RKO (cell line): ENCODE measurements at regions not wholly inside any gene's neighbourhood (a gene's known extent, or its start where the extent isn't known, plus 50 kb on each side); places are given as distances from the start of the nearest gene placed in this dataset.

ENCODE experiments used
- DNase-seq: peaks from one replicate; pipeline ENCODE4 v3.0.0-alpha.2; 2016; ENCODE audit warnings: low spot score

DNA sequence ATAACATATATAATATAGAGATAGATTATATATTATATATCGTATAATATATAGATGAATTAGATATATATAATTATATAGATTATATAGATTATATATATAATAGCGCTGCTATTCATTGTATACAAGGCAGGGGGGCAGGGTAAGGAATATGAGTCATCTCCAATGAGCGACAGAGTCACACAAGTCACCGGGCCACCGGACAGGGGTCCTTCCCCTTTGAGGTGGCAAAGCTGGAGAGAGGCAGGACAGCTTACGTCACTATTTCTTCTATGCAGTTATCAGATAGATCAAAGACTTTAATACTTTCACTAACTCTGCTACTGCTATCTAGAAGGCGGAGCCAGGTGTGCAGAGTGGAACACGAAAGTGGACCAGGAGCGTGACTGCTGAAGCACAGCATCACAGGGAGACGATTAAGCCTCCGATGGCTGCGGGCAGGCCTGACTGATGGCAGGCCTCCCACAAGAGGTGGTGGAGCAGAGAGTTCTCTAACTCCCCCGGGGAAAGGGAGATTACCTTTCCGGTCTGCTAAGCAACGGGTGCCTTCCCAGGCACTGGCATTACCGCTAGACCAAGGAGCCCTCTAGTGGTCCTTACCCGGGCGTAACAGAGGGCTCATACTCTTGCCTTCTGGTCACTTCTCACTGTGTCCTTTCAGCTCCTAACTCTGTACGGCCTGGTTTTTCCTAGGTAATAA, 2154.7 kb downstream of the MRPL39 start:
- no peak for DNase-seq

DNA sequence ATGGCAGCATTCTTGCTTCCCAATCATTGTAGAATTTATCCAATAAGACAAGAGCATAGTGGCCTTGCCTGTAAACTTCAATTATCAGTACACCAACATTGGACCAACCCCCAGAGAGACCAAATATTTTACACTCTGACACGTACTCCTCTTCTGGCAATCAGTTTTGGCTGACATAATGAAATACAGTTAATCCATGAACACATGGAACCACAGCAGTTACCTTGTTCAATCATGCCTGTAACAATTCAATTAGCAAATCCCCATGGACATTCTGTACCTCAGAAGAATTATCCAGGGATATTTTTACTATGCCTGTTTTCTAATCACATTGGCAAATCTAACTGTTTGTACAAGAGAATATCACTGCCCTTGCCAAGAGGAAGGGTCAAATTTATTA, 2162.0 kb downstream of the MRPL39 start:
- no peak for DNase-seq

DNA sequence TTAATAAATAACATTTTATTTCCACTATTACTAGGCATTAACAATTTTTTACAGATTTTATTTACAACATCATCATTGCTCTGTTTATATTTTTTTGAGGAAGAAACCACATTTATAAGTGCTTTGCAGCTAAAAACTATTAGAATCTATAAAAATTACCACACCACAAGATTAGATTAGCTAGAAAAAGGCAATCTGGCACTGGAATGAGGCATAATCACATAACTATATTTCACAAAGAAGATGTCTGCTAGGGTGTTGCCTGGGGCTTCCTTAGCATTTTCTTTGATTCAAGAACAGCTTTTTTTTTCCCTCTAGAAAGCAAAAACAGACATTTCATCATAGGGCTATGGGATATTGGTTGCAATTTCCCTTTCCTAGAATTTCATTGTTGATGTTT, 2169.2 kb downstream of the MRPL39 start:
- no peak for DNase-seq

DNA sequence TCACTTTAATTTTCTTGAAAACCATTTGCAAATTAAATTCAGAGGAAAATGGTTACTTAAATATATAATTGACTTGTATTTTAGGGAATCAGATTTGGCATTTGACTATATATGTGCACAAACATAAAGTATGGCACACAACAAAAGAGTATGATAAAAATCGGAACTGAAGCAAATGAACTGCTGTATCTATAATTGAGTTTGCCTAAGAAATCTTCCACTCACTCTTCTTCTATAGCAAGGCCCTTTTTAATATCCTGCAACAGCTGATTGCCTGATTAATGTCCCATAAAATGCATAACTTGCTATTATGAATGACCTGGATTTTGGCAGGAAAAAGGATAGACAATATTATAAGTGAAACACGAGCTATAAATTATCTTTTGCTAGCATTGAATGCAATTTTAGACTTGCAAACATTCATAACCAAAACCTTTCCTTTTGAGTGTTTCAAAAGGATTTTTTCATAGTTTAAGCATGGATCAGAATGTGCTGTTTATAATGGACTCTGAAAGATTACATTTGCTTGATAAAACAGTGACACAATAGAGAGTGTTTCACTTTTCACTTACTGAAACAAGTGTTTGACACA, 2204.3 kb downstream of the MRPL39 start:
- no peak for DNase-seq

DNA sequence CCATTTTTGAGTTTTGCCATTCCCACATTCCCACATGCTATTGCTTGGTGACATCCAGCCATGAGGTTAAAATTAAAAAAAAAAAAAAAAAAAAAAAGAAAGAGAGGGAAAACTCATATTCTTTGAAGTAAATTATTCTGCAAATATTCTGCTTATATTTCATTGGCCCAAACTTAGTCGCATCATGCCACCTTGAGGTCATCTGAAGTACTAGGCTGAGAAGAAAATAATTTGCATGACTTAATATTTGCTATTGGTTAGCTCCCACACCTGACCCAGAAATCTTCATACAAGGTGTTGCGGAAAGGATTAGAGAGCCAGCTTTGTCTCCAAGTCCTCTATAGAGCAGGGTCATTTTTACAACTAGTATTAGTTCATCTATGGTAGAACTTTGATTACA, 2206.0 kb downstream of the MRPL39 start:
- peak; percentile 57 for DNase-seq

DNA sequence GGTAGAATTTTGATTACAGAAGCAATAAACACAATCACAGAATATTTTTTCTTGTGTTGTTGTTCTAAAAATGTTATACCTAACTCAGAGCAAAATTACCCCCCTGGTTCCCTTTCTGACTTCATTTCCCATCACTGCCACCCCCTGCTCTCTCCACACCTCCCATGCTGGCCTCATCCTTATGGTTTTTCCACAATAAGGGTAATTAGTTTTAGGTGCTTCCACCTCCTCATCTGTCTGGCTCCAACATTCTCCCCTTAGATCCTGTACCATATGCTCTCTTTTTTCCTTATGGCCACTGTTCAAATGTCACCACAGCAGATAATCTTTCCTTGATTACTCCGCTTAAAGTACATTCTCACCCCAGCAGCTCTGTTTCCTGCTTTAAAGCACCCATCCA, 2208.6 kb downstream of the MRPL39 start:
- DNase-seq = no peak

DNA sequence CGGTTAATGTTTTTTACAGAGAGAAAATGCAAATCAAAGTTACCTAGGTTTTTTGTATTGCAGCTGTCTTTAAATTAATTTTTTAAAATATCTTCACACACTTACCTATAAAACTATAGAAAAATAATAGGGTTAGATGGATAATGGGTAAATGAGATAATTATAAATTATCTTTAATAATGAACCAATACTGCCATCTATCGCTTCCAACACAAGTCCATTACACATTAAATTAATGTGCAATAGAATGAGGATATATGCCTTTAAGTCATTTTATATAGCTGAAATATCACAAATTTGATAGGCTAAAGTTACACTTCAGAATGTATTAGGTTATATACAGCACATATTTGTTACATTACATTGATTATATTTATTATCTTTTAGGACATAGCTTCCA, 2212.8 kb downstream of the MRPL39 start:
- DNase-seq = no peak

DNA sequence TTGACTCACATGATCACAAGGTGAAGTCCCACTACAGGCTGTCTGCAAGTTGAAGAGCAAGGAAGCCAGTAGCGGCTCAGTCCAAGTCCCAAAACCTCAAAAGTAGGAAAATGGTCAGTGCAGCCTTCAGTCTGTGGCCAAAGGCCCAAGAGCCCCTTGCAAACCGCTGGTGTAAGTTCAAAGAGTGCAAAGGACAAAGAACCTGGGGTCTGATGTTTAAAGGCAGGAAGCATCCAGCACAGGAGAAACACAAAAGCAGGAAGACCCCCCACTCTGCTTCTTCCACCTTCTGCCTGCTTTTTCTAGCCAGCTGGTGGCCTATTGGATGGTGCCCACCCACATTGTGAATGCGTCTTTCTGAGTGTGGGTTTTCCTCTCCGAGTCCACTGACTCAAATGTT, 2222.6 kb downstream of the MRPL39 start:
- DNase-seq = no peak

DNA sequence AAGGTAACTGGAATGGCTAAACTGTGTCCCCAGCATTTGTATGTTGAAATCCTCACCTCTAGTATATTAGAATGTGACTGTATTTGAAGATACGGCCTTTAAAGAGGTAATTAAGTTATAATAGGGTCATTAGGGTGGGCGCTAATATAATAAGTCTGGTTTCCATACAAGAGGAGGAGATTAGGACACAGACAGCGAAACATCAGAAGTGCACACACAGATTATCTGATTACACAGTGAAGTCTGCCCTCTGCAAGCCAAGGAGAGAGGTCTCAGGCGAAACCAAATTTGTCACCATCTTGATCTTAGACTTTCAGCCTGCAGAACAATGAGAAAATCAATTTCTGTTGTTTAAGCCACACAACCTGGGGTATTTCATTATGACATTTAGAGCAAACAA, 2233.1 kb downstream of the MRPL39 start:
- no peak for DNase-seq

DNA sequence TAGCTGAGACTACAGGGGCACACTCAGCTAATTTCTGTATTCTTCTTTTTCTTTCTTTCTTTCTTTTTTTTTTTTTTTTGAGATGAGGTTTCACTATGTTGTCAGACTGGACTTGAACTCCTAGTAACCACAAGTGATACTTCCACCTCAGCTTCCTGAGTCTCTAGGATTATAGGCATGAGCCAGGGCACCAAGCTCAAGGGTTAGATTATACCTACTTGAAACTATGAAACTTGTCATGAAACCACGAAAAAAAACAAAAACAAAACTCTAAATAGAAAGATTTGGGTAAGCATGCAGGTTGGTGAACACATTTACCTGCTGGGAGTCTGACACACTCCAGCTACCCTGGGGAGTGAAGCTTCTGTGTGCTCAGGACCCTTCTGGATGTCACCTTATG, 2250.4 kb downstream of the MRPL39 start:
- DNase-seq = no peak

DNA sequence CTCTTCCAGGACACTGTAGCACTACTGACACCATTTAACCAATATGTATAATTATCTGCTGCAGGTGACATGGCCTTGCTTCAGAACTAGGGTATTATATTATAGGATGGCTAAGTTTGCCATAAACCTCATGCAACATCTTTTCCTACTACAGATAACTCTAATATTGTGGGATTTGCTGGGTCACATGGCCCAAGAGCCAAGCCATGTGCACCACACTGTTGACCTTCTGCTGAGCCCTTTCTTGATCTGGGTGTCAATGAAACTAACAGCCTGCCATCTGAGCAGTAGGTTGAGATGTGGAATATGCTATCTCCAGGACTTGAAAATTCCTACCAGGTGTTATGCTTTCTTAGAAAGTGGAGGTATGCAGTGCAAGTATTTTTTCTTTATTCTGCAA, 2291.1 kb downstream of the MRPL39 start:
- DNase-seq = no peak

DNA sequence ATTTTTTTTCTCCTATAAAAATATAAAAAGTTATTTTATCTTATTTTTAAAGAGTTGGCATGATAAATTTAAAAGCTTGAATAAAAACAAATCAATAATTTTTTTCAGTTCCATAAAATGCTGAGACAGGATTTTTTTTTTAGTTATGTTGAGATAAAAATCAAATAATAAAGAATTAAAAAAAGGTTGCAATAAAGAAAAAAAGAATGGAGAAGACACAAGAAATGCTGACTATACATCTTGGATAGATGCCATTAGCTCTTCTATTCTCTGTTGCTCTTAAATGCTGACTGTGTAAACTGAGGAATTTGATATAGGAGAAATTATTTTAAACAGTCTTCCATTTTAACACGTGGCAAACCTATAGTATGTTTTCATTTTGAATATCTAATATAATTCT, 2298.5 kb downstream of the MRPL39 start:
- DNase-seq = no peak

DNA sequence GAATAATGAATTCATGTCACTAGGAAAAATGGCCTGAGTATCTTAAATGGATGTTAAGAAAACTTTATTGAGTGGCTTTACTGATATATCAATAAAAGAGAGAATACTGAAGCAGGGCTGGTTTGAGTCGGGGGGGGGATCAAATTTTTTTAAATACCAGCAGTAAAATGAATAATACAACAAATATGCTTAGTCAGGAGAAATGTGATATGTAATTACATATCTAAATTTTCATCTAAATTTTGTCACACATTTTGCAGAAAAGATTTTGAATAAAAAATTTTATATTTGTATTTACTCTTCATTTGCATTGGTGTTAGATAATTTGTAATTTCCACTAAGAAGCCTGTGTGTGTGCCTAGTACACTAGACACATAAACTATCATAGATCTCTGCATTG, 2300.2 kb downstream of the MRPL39 start:
- no peak for DNase-seq

DNA sequence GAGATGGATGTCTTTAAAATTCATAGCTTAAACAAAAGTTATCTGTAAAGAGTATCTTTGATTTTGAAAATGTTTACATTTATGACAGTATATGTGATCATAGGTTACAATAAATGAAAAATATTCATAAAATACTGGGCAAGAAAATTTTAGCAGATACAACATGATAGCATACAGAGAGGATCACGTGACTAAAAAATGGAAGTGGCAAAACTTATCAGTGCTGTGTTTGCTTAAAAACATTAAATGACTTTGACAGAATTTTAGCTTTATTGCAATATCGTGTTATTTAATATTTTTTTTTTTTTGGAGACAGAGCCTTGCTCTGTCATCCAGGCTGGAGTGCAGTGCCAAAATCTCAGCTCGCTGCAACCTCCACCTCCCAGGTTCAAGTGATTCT, 2294.1 kb downstream of the NCAM2 start:
- DNase-seq = no peak

DNA sequence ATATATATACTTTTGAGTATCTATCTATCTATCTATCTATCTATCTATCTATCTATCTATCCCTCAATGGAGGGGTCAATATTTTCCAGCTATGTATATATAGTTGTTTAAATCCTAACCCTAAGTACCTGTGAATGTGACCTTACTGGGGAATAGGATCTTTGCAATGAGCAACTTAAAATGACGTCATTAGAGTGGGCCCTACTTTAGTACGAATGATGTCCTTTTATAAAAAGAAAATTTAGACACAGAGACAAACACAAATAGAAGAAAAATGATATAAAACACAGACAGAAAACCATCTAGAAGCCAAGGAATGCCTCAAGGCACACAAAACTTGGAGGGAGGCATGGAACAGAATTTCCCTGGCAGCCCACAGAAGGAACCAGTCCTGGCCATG, 2283.7 kb downstream of the NCAM2 start:
- no peak for DNase-seq

DNA sequence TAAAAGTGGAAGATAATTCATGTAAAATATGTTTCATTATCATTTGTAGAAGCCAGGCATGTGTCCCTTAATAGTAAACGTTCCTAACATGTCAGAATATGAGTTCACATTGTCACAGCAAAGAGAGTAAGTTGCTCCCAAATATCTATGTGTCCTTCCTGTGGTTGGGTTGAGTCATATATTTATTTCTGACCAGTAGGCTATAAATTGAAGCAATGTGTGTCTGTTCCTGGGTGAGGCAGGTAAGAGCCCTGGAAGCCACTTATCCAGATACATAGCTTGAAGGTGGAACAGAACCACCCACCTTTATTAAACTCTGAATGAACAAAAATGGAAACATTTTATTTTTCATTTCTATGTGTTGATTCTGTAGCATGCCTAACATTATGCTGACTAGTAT, 2251.6 kb downstream of the NCAM2 start:
- DNase-seq = no peak

DNA sequence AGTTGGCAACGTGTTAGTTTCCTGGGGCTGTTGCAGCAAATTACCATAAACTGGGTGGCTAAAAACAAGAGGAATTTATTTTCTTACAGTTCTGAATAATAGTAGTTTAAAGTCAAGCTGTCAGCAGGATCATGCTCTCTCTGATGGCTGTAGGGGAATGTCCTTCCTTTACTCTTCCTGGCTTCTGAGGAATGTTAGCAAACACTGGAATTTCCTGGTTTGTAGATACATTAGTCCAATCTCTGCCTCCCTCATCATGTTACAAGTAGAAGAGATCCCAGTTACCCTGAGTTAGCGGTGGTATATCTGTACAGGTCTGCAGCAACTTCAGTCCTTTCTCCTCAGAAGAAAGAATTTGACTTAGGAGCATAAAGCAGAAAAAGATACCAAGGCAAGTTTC, 2249.1 kb downstream of the NCAM2 start:
- DNase-seq = no peak

DNA sequence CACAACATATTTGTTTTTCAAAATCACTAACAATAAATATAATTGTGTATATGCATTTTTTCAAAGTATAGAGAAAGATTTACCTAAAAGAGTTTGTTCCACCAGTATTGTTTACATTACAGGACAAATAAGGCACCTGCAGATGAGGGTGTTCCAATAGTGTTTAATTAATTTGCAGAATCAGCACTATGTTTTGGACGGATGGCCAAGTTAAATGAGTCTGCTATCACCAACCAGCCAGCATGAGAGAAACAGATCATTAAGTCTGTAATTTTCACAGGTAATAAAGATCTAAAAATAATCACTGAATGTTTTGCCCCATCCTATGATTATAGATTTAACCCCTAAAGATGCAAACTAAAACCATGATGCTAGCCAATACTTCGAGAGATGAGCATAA, 2247.0 kb downstream of the NCAM2 start:
- no peak for DNase-seq

DNA sequence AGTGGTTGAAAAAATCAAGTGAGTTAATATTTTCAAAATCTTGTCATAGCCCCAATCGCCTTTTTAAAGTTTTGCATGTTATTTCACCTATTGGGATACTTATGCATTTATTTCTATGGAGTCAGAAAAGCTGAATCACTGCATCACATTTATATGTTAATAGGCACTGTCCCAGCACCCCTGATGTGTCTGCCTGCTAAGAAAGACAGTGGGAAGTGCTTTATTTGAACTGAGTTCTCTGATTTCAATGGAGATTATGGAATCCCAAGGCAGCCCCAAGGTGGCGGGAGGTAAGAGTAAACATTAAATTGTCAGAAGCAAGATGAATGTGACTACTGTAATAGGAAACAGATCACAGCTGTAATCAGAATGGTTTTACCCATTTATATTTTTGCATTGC, 2225.7 kb downstream of the NCAM2 start:
- DNase-seq = no peak

DNA sequence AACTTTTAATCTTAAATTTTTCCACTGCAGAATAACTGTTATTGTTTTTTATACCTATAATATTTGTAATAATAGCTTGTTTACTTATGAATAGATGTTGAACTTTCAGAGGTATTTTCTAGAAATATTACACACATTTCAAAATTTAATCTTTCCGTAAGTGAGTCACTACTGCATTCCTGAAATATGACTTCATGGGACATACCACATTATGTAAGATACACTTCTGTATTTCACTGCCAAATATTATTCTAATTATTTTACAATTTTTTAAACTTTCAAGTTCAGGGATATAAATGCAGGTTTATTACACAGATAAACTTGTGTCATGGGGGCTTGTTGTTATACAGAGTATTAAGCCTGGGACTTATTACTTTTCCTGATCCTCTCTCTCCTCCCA, 2220.5 kb downstream of the NCAM2 start:
- no peak for DNase-seq

DNA sequence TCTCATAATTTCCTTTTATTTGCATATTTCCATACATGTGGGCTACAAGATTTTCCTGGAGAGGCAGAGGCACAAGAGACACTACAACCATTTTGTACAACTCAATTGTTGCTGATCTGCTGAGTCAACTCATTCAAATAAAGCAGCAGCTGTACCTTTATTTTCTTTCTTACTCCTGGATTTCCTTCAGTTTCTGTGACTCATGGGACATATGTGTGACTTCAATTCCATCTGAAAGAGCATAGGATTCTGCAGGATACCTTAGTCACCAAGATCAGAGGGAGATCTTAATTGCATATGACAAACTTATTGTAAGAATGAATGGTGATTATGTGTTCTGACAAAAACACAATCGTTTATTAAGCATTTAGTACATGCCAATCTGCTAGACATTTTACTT, 2219.4 kb downstream of the NCAM2 start:
- peak; percentile 24 for DNase-seq

DNA sequence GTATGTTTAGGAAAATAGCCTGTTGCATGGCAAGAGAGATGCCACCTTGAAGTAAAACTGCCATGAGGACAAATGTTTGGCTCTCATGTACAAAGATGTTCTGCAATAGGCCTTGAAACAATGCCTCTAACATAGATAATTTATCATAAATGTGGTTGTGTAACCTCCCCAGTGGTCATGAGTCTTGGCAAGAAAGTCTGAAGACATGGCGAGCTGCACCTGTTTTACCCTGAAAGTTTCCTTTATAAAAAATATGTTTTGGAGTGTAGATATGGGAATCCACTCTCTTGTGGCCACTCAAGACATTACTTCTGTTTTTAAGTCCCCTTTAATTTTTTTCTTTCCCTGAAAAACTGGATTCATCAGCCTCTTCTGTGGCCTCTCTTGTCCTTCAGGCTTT, 2217.1 kb downstream of the NCAM2 start:
- no peak for DNase-seq
